ENCODE measurements at regions not wholly inside any gene's neighbourhood (a gene's known extent, or its start where the extent isn't known, plus 50 kb on each side); places are given as distances from the start of the nearest gene placed in this dataset.
"Not testable (repeated sequence)": the region's sequence is repeated elsewhere in the genome, so short reads cannot be mapped to it uniquely, and the experiment has no call there.

DNA sequence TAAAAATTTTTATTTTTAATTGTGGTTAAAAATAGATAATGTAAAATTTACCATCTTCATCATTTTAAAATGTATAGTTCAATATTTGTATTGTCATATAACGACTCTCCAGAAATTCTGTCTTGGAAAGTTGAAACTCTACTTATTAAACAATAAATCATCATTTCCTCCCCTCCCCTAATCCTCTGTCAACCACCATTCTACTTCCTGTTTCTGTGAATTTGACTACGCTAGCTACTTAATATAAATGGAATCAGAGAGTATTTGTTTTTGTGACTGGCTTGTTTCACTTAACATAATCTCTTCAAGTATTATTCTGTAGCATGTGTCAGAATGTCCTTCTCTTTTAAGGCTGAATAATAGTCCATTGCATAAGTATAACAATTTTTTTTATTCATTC lies 729.0 kb upstream of the AADAT start:
- Mint-ChIP-seq H3K36me3 (ENCODE audit: low read depth) (no peaks in the 10 kb centered on the region), H3K9me3 (peaks cover 20% of the 10 kb centered on the region), H3K4me1 (ENCODE audit: low read depth) (no peaks in the 10 kb centered on the region)

DNA sequence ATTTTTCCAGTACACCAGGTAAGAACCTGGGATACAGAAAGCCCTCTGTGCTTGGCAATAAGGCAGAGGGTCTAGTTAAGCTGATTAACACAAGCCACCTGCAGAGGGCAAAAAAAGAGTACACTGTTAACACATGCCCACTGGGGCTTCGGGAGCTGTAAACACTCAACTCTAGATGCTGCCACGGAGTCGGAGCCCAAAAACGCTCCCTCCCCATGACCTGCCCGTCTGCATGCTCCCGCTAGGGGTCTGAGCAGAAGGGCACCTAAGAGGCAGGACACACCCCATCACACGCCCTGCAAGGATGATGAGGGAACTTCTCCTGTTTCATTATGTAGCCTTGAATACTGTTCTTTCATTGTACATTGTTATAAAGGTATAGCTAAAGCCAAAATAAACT lies 715.6 kb upstream of the AADAT start:
- no peak overlapping the region for H3K27ac Mint-ChIP-seq
- intact Hi-C loops (cut with micrococcal nuclease): no loop called here
- no peaks in the 10 kb centered on the region for H3K9me3 Mint-ChIP-seq
- no peaks in the 10 kb centered on the region for H3K27me3 Mint-ChIP-seq (ENCODE audit: insufficient read depth)
- no peaks in the 10 kb centered on the region for H3K36me3 Mint-ChIP-seq (ENCODE audit: low read depth)
- H3K4me3 Mint-ChIP-seq: no peak overlapping the region
- H3K4me1 Mint-ChIP-seq (ENCODE audit: low read depth): no peaks in the 10 kb centered on the region
- no peak for DNase-seq (ENCODE audit: low spot score)

More for the DNA sequence above, 729.0 kb upstream of the AADAT start:
- no peak for DNase-seq (ENCODE audit: low spot score)
- intact Hi-C loops (cut with micrococcal nuclease): no loop called here
- Mint-ChIP-seq H3K4me3 (no peak overlapping the region), H3K27ac (no peak overlapping the region), H3K27me3 (ENCODE audit: insufficient read depth) (no peaks in the 10 kb centered on the region)

DNA sequence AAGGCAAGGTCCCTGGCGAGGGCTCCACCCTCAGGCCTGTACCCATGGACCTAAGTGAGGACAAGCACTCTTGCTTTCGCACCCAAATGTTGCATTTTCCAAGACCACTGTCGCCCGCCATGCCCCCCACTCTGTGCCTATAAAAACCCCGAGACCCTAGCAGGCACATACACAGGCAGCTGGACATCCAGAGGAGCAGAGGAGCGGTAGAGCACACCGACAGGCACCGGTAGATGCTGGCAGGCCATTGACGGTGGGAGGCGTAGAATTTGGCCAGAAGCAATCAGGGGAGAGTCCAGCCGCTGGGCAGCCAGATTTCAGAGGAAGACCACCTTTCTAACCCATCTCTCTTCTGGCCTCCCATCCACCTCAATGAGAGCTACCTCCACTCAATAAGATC lies 715.2 kb upstream of the AADAT start:
- H3K27ac Mint-ChIP-seq: no peak overlapping the region
- H3K27me3 Mint-ChIP-seq (ENCODE audit: insufficient read depth): no peaks in the 10 kb centered on the region
- intact Hi-C loops (cut with micrococcal nuclease): no loop called here
- no peaks in the 10 kb centered on the region for H3K36me3 Mint-ChIP-seq (ENCODE audit: low read depth)
- DNase-seq (ENCODE audit: low spot score): no peak
- H3K9me3 Mint-ChIP-seq: no peaks in the 10 kb centered on the region
- no peaks in the 10 kb centered on the region for H3K4me1 Mint-ChIP-seq (ENCODE audit: low read depth)
- H3K4me3 Mint-ChIP-seq: no peak overlapping the region

DNA sequence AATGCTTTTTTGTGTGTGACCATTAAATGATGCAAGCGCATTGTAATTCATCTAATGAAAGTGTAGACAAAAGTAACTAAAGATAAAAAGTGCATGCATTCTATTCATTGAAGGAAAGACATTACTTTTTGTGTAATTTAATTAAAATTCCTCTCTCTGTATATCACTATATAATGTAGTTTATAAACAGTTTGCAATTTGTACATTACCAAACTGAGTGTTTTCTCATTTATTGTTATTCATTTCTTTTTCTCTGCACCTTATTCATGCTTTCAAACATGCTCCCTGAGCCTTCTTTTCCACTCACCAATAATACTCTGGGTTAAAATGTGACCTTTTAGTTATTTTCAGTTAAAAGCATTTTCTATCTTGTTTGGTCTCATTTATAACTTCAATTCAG lies 713.7 kb upstream of the AADAT start:
- H3K27ac Mint-ChIP-seq: no peak overlapping the region
- H3K9me3 Mint-ChIP-seq: no peaks in the 10 kb centered on the region
- DNase-seq (ENCODE audit: low spot score): no peak
- no peak overlapping the region for H3K4me3 Mint-ChIP-seq
- intact Hi-C loops (cut with micrococcal nuclease): no loop called here
- no peaks in the 10 kb centered on the region for H3K36me3 Mint-ChIP-seq (ENCODE audit: low read depth)
- no peaks in the 10 kb centered on the region for H3K4me1 Mint-ChIP-seq (ENCODE audit: low read depth)
- no peaks in the 10 kb centered on the region for H3K27me3 Mint-ChIP-seq (ENCODE audit: insufficient read depth)

DNA sequence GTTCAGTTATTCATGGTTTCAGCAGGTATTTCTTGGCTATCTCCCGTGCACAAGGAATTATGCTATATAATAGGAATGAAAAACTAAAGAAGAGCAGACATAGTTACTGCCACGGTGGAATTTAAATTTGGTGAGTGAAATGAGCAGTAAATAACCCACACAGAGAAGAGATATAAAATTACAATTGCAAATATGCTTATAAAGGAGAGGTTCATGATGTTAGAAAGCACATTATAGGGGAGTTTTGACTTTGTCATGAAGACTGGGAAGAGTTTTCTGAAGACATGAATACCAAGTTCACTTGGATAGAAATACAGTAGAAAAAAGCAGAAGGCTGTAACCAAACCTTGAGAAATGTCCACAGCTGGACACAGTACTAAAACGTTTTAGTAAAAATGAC lies 712.0 kb upstream of the AADAT start:
- intact Hi-C loops (cut with micrococcal nuclease): no loop called here
- no peak overlapping the region for H3K27ac Mint-ChIP-seq
- no peaks in the 10 kb centered on the region for H3K4me1 Mint-ChIP-seq (ENCODE audit: low read depth)
- no peaks in the 10 kb centered on the region for H3K27me3 Mint-ChIP-seq (ENCODE audit: insufficient read depth)
- H3K9me3 Mint-ChIP-seq: no peaks in the 10 kb centered on the region
- no peak for DNase-seq (ENCODE audit: low spot score)
- H3K4me3 Mint-ChIP-seq: no peak overlapping the region
- no peaks in the 10 kb centered on the region for H3K36me3 Mint-ChIP-seq (ENCODE audit: low read depth)

DNA sequence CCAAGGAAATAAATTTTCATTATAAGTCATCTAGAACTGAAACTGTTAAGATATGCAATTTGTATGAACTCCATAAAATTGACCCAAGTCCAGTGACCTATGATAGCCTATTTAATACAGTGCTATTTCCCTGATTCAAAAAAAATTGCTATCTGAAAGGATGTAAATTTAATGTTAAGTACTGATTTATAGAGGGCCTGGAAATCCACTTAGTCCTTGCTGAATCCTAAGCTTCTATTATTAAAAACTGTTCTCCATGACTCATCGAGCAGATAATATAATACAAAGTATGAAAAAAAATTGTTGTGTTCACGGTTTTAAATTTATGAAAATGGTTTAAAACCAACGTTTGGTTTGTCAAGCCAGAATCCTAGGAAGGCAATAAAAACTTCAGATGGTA lies 704.8 kb upstream of the AADAT start:
- no peak for DNase-seq (ENCODE audit: low spot score)
- Mint-ChIP-seq H3K4me3 (no peak overlapping the region), H3K9me3 (no peaks in the 10 kb centered on the region), H3K27ac (no peak overlapping the region), H3K4me1 (ENCODE audit: low read depth) (no peaks in the 10 kb centered on the region), H3K27me3 (ENCODE audit: insufficient read depth) (no peaks in the 10 kb centered on the region), H3K36me3 (ENCODE audit: low read depth) (no peaks in the 10 kb centered on the region)
- intact Hi-C loops (cut with micrococcal nuclease): no loop called here

DNA sequence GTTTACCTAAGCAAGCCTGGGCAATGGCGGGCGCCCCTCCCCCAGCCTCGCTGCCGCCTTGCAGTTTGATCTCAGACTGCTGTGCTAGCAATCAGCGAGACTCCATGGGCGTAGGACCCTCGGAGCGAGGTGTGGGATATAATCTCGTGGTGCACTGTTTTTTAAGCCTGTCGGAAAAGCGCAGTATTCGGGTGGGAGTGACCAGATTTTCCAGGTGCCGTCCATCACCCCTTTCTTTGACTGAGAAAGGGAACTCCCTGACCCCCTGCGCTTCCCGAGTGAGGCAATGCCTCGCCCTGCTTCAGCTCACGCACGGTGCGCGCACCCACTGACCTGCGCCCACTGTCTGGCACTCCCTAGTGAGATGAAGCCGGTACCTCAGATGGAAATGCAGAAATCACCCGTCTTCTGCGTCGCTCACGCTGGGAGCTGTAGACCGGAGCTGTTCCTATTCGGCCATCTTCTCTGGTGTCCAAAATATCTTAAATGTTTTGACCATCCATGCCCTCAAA lies 698.8 kb upstream of the AADAT start:
- H3K36me3 Mint-ChIP-seq (ENCODE audit: low read depth); H3K4me1 Mint-ChIP-seq (ENCODE audit: low read depth); DNase-seq (ENCODE audit: low spot score); intact Hi-C loops (cut with micrococcal nuclease); H3K27me3 Mint-ChIP-seq (ENCODE audit: insufficient read depth); H3K4me3 Mint-ChIP-seq; H3K27ac Mint-ChIP-seq; H3K9me3 Mint-ChIP-seq: not testable (repeated sequence)

DNA sequence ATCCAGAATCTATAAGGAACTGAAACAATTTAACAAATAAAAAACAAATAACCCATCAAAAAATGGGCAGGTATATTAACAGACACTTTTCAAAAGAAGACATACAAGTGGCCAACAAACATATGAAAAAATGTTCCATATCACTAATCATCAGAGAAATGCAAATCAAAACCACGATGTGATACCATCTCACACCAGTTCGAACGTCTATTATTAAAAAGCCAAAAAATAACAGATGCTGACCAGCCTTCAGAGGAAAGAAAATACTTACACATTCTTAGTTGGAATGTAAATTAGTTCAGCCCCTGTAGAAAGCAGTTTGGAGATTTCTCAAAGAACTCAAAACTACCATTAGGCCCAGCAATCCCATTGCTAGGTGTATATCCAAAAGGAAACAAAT lies 687.9 kb upstream of the AADAT start:
- intact Hi-C loops (cut with micrococcal nuclease): no loop called here
- Mint-ChIP-seq H3K27me3 (ENCODE audit: insufficient read depth) (no peaks in the 10 kb centered on the region), H3K9me3 (peaks cover 20% of the 10 kb centered on the region)

DNA sequence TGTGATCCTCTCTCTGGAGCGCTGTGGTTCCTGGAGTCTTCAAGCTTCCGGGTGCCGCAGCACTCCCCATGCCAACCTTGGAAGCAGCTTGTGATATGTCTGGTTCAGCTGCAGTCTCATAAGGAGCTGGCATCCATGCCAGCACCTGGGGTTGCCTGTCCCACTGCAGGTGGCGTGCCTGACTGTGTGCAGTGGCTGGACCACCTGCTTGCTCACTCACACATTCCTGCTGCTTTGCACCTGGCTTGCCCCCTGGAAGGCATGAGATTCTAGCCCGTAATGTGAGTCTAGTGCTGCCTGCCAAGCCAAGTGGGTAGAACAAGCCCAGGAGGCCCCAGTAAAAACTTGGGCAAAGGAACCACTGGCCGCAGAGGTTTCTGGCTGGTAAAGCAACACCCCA lies 687.2 kb upstream of the AADAT start:
- Mint-ChIP-seq H3K36me3 (ENCODE audit: low read depth) (no peaks in the 10 kb centered on the region), H3K27ac (no peak overlapping the region), H3K27me3 (ENCODE audit: insufficient read depth) (no peaks in the 10 kb centered on the region), H3K9me3 (peaks cover 20% of the 10 kb centered on the region), H3K4me1 (ENCODE audit: low read depth) (no peaks in the 10 kb centered on the region), H3K4me3 (no peak overlapping the region)
- DNase-seq (ENCODE audit: low spot score): no peak
- intact Hi-C loops (cut with micrococcal nuclease): no loop called here

More for the DNA sequence above, 687.9 kb upstream of the AADAT start:
- Mint-ChIP-seq H3K4me1 (ENCODE audit: low read depth) (no peaks in the 10 kb centered on the region), H3K4me3 (no peak overlapping the region), H3K36me3 (ENCODE audit: low read depth) (no peaks in the 10 kb centered on the region), H3K27ac (no peak overlapping the region)
- no peak for DNase-seq (ENCODE audit: low spot score)

DNA sequence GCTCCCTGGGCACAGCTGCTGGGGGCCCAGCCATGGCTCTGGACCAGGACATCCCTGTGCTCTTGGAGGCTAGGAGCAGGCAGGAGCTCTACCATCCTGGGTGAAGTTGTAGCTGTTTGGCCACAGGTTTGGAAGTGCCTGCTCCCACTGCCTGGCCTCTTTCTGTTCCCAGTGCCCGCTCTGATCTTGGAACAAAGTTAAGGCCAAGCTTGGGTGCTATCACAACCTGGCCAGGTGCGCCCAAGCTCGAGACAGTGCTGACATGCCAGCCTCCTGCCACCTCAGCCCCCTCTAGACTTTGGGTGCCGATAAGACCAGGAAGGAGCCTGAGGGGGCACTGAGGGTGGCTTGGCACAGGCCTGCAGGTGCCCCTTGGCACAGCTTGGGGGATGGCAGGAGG lies 686.1 kb upstream of the AADAT start:
- intact Hi-C loops (cut with micrococcal nuclease): no loop called here
- Mint-ChIP-seq H3K27ac (no peak overlapping the region), H3K36me3 (ENCODE audit: low read depth) (no peaks in the 10 kb centered on the region), H3K4me1 (ENCODE audit: low read depth) (no peaks in the 10 kb centered on the region), H3K4me3 (no peak overlapping the region), H3K9me3 (peaks cover 15% of the 10 kb centered on the region), H3K27me3 (ENCODE audit: insufficient read depth) (no peaks in the 10 kb centered on the region)
- DNase-seq (ENCODE audit: low spot score): no peak

DNA sequence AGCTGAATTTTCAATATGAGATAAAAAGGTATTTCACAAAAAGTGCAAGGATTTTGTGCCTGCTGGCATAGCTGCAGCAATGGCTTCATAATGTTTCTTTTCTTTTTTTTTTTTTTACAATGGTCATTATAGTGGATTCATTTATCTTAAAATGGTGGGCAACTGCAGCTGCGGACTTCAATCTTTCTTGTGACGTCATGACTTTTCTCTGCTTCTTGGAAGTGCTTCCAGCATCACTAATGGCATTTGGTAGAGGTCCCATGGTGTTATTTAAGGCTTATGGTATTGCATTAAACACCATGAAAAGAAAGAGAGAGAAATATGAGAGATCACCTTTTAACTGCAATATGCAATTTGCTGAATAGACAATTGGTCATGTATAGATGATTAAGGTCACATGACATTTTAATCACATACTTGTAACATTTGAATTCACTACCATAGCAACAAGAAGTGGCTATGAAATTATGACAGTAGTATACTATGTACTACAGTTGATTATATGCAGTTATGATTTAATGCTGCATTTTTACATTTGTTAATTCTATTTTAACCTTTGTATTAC lies 684.0 kb upstream of the AADAT start:
- Mint-ChIP-seq H3K4me3 (no peak overlapping the region), H3K27ac (no peak overlapping the region), H3K4me1 (ENCODE audit: low read depth) (no peaks in the 10 kb centered on the region), H3K27me3 (ENCODE audit: insufficient read depth) (no peaks in the 10 kb centered on the region), H3K36me3 (ENCODE audit: low read depth) (no peaks in the 10 kb centered on the region), H3K9me3 (peaks cover 10% of the 10 kb centered on the region)
- intact Hi-C loops (cut with micrococcal nuclease): no loop called here
- DNase-seq (ENCODE audit: low spot score): no peak

DNA sequence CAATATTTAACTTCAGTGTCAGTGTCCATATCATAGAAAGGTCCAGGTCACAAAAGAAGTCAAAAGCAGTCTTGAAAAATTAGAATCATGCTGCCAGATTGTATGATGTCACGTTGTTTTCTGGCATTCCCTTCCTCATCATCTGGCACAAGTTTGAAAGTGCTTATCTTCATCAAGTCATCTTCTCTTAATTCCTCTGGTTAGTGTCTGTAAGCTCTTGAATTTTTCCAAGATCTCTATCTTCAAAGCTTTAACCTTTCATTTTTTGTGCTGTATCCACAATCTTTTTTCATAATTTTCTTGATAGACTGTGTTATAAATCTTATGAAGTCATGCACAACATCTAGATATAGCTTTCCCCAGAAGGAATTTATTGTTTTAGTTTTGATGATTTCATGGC lies 682.7 kb upstream of the AADAT start:
- intact Hi-C loops (cut with micrococcal nuclease): no loop called here
- no peak for DNase-seq (ENCODE audit: low spot score)
- Mint-ChIP-seq H3K4me3 (no peak overlapping the region), H3K36me3 (ENCODE audit: low read depth) (no peaks in the 10 kb centered on the region), H3K9me3 (peaks cover 7% of the 10 kb centered on the region), H3K4me1 (ENCODE audit: low read depth) (no peaks in the 10 kb centered on the region), H3K27ac (no peak overlapping the region), H3K27me3 (ENCODE audit: insufficient read depth) (no peaks in the 10 kb centered on the region)

DNA sequence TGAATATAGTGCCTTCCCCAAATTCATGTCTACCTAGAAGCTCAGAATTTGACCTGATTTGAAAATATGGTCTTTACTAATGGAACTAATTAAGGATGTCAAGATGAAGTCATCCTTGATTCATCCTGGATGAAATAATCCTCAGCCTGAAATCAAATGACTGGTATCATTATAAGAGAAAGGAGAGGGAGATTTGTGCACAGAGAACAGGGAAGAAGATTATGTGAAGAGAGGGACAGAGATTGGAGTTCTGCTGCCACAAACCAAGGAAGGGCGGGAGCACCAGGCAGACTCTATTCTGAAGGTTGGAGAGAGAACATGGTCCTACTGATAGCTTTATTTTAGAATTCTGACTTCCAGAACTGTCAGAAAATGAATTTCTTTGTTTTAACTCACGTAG lies 680.9 kb upstream of the AADAT start:
- H3K4me1 Mint-ChIP-seq (ENCODE audit: low read depth): no peaks in the 10 kb centered on the region
- no peak for DNase-seq (ENCODE audit: low spot score)
- no peak overlapping the region for H3K27ac Mint-ChIP-seq
- no peaks in the 10 kb centered on the region for H3K27me3 Mint-ChIP-seq (ENCODE audit: insufficient read depth)
- H3K9me3 Mint-ChIP-seq: peaks cover 7% of the 10 kb centered on the region
- H3K36me3 Mint-ChIP-seq (ENCODE audit: low read depth): no peaks in the 10 kb centered on the region
- intact Hi-C loops (cut with micrococcal nuclease): no loop called here
- H3K4me3 Mint-ChIP-seq: no peak overlapping the region

DNA sequence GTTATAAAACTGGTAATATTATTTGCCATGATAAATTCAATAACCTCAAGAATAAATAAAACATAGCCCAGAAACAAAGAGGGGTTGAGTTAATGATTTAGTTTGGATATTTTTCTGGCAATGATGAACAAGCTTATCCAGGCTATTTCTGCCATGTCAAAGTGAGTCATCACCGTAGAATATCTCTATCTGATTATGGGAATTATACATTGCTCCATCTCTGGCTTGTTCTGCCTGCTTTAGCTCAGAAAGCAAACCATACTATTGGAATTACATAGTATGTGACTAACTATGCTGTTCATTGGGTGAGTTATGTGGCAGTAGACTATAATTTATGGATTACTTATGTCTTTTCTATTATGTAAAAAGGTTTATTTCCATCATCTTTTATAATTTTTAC lies 680.1 kb upstream of the AADAT start:
- no peak overlapping the region for H3K4me3 Mint-ChIP-seq
- H3K4me1 Mint-ChIP-seq (ENCODE audit: low read depth): no peaks in the 10 kb centered on the region
- intact Hi-C loops (cut with micrococcal nuclease): no loop called here
- no peaks in the 10 kb centered on the region for H3K27me3 Mint-ChIP-seq (ENCODE audit: insufficient read depth)
- DNase-seq (ENCODE audit: low spot score): no peak
- peaks cover 7% of the 10 kb centered on the region for H3K9me3 Mint-ChIP-seq
- no peak overlapping the region for H3K27ac Mint-ChIP-seq
- H3K36me3 Mint-ChIP-seq (ENCODE audit: low read depth): no peaks in the 10 kb centered on the region

Measured in activated T-helper 1 cell treated with anti-CD3 and anti-CD28 coated beads, Interleukin-12 subunit alpha, Interleukin-12 subunit beta, Interleukin-2, Interleukin-4 antibody, amounts not matched to agents 30 ng/mL and 10 ng/mL and 1 ng/mL, durations not matched to agents 14 hours and 24 hours and 36 hours (primary cell).